Mesenchymal stem cell (in vitro differentiated cells and primary cell): ENCODE measurements at regions not wholly inside any gene's neighbourhood (a gene's known extent, or its start where the extent isn't known, plus 50 kb on each side); places are given as distances from the start of the nearest gene placed in this dataset. TPM values are rescaled to one million over a fixed set of nuclear protein-coding genes. Genes with fewer than 3 reads are reported as not detected.

Experiments used
- DNase-seq: peaks from one replicate; pipeline ENCODE4 v3.0.0-alpha.2; 2013
- H2AFZ ChIP-seq: one replicate; pipeline ENCODE4 v1.6.1; 2013; ENCODE audit warnings: low read depth, mild to moderate bottlenecking, control low read depth, inconsistent platforms, low read length, moderate library complexity
- H2AK5ac ChIP-seq: 2 replicates; pipeline ENCODE4 v1.6.1; 2013; ENCODE audit warnings: low read length, moderate library complexity, mild to moderate bottlenecking, inconsistent platforms; ENCODE audit not compliant: severe bottlenecking
- H2BK120ac ChIP-seq: one replicate; pipeline ENCODE4 v1.6.1; 2013; ENCODE audit warnings: low read depth, mild to moderate bottlenecking, inconsistent platforms, low read length, moderate library complexity
- H2BK12ac ChIP-seq, 2 experiments: one replicate each; pipeline ENCODE4 v1.6.1; 2013; ENCODE audit warnings: inconsistent platforms in 2 of 2, low read length in 2 of 2, mild to moderate bottlenecking in 2 of 2, moderate library complexity in 2 of 2, control low read depth in 1 of 2
- H2BK15ac ChIP-seq: one replicate; pipeline ENCODE4 v1.6.1; 2013; ENCODE audit warnings: mild to moderate bottlenecking, low read depth, inconsistent platforms; ENCODE audit not compliant: poor library complexity, severe bottlenecking
- H2BK5ac ChIP-seq: 2 replicates; pipeline ENCODE4 v1.6.1; 2013; ENCODE audit warnings: low read depth, mild to moderate bottlenecking, low read length, control low read depth, inconsistent platforms; ENCODE audit not compliant: poor library complexity, severe bottlenecking
- H3K14ac ChIP-seq, 2 experiments: one replicate each; pipeline ENCODE4 v1.6.1; 2013; ENCODE audit warnings: inconsistent platforms in 2 of 2, low read length in 2 of 2, control low read depth in 1 of 2, mild to moderate bottlenecking in 1 of 2, moderate library complexity in 1 of 2
- H3K18ac ChIP-seq, 2 experiments: one replicate each; pipeline ENCODE4 v1.6.1; 2013; ENCODE audit warnings: inconsistent platforms in 2 of 2, low read length in 2 of 2, control low read depth in 1 of 2, low read depth in 1 of 2, mild to moderate bottlenecking in 1 of 2
- H3K23ac ChIP-seq, 2 experiments: one replicate each; pipeline ENCODE4 v1.6.1; 2013; ENCODE audit warnings: inconsistent platforms in 2 of 2, low read length in 2 of 2, mild to moderate bottlenecking in 2 of 2, moderate library complexity in 2 of 2, control low read depth in 1 of 2
- H3K27ac ChIP-seq: 2 replicates; pipeline ENCODE4 v1.5.1; 2013; ENCODE audit warnings: mild to moderate bottlenecking, moderate library complexity, low read length, control low read depth, inconsistent platforms; ENCODE audit not compliant: poor library complexity, severe bottlenecking
- H3K27me3 ChIP-seq, 2 experiments: 2 replicates each; pipeline versions ENCODE4 v1.6.1 to v1.7.0; 2013; ENCODE audit warnings: low read length in 2 of 2, mild to moderate bottlenecking in 2 of 2, moderate library complexity in 2 of 2, control low read depth in 1 of 2, inconsistent platforms in 1 of 2; ENCODE audit not compliant: control insufficient read depth in 1 of 2, insufficient read depth in 1 of 2
- H3K36me3 ChIP-seq, 2 experiments: 2 replicates each; pipeline versions ENCODE4 v1.6.1 to v1.7.0; 2013; ENCODE audit warnings: low read length in 2 of 2, control low read depth in 1 of 2, inconsistent platforms in 1 of 2, low read depth in 1 of 2, mild to moderate bottlenecking in 1 of 2; ENCODE audit not compliant: insufficient read depth in 2 of 2, control insufficient read depth in 1 of 2
- H3K4ac ChIP-seq, 2 experiments: one replicate each; pipeline ENCODE4 v1.6.1; 2013; ENCODE audit warnings: inconsistent platforms in 2 of 2, low read length in 2 of 2, mild to moderate bottlenecking in 2 of 2, moderate library complexity in 2 of 2, control low read depth in 1 of 2, low read depth in 1 of 2
- H3K4me1 ChIP-seq: 2 replicates; pipeline ENCODE4 v1.6.1; 2013; ENCODE audit warnings: low read depth, low read length, control low read depth; ENCODE audit not compliant: control insufficient read depth, insufficient read depth
- H3K4me2 ChIP-seq: 2 replicates; pipeline ENCODE4 v1.6.1; 2013; ENCODE audit warnings: low read length, mild to moderate bottlenecking, inconsistent platforms; ENCODE audit not compliant: poor library complexity, severe bottlenecking
- H3K4me3 ChIP-seq, 2 experiments: 2 replicates each; pipeline versions ENCODE4 v1.5.1 to v1.7.0; 2013; ENCODE audit warnings: low read length in 2 of 2, mild to moderate bottlenecking in 2 of 2, control low read depth in 1 of 2, low read depth in 1 of 2; ENCODE audit not compliant: insufficient read depth in 1 of 2
- H3K79me1 ChIP-seq: replicated peaks from 2 replicates; pipeline ENCODE4 v1.6.1; 2013; ENCODE audit warnings: mild to moderate bottlenecking, control low read depth, low read length, inconsistent platforms; ENCODE audit not compliant: poor library complexity, severe bottlenecking
- H3K9ac ChIP-seq: 2 replicates; pipeline ENCODE4 v1.7.0; 2013; ENCODE audit warnings: mild to moderate bottlenecking, low read length, moderate library complexity
- H3K9me3 ChIP-seq: 2 replicates; pipeline ENCODE4 v1.7.0; 2013; ENCODE audit warnings: mild to moderate bottlenecking, low read length; ENCODE audit not compliant: control insufficient read depth
- H4K8ac ChIP-seq: one replicate; pipeline ENCODE4 v1.6.1; 2013; ENCODE audit warnings: inconsistent platforms, mild to moderate bottlenecking, low read length, moderate library complexity
- H4K91ac ChIP-seq: one replicate; pipeline ENCODE4 v1.6.1; 2013; ENCODE audit warnings: mild to moderate bottlenecking, low read length, inconsistent platforms
- WGBS: methylation state at CpG from one replicate; pipeline ENCODE4 v1.1.7; 2013; ENCODE audit warnings: mixed read lengths; 5-methylcytosine and 5-hydroxymethylcytosine counted together
- small RNA-seq: library from polyadenylated mRNA; stranded (forward); fragments of <200 nt; extraction: miRNeasy Mini kit (QIAGEN cat#:217004); gene quantifications from one replicate; pipeline ENCODE3, GENCODE V24; 2013; ENCODE audit warnings: low read depth

- peak; percentile 78 for DNase-seq
- H3K14ac ChIP-seq = no peak overlapping the region
- no peak overlapping the region for H3K27ac ChIP-seq
- peak overlapping the region in 1 of 2 experiments; percentile 39 for H3K4me3 ChIP-seq
- no peak overlapping the region for H3K18ac ChIP-seq
- H2AFZ ChIP-seq = no peak overlapping the region
- H3K9me3 ChIP-seq = no peaks in the 10 kb centered on the region
- H3K27me3 ChIP-seq = no peaks in the 10 kb centered on the region
- no peak overlapping the region for H2BK12ac ChIP-seq
- H2AK5ac ChIP-seq = no peak overlapping the region
- peak overlapping the region; percentile 59 for H3K9ac ChIP-seq
- H4K8ac ChIP-seq = no peak overlapping the region
- H3K36me3 ChIP-seq = no peaks in the 10 kb centered on the region
- no peak overlapping the region for H2BK5ac ChIP-seq
- H2BK120ac ChIP-seq = no peak overlapping the region
- no peaks in the 10 kb centered on the region for H3K4me1 ChIP-seq
- no peaks in the 10 kb centered on the region for H3K79me1 ChIP-seq
- WGBS = 5% methylated on average over 2 of the region's 4 CpGs
- no peak overlapping the region for H4K91ac ChIP-seq
- H2BK15ac ChIP-seq = no peak overlapping the region
- H3K4ac ChIP-seq = no peak overlapping the region
- no peak overlapping the region for H3K23ac ChIP-seq
- no peak overlapping the region for H3K4me2 ChIP-seq
Observed at GRCh38 chr2:162890690-162891311, 52.2 kb upstream of the KCNH7 start.

- no peak overlapping the region for H3K4me3 ChIP-seq
- no peak overlapping the region for H2BK5ac ChIP-seq
- H2BK120ac ChIP-seq = no peak overlapping the region
- H3K36me3 ChIP-seq = no peaks in the 10 kb centered on the region
- H4K91ac ChIP-seq = no peak overlapping the region
- H3K4ac ChIP-seq = no peak overlapping the region
- DNase-seq = peak; percentile 40
- H3K79me1 ChIP-seq = no peaks in the 10 kb centered on the region
- H2BK15ac ChIP-seq = no peak overlapping the region
- WGBS = 95% methylated on average over 3 of the region's 3 CpGs
- no peaks in the 10 kb centered on the region for H3K4me1 ChIP-seq
- no peak overlapping the region for H4K8ac ChIP-seq
- H3K27me3 ChIP-seq = no peaks in the 10 kb centered on the region
- no peak overlapping the region for H3K14ac ChIP-seq
- H3K23ac ChIP-seq = no peak overlapping the region
- no peak overlapping the region for H3K27ac ChIP-seq
- H3K9me3 ChIP-seq = no peaks in the 10 kb centered on the region
- no peak overlapping the region for H2AFZ ChIP-seq
- H3K18ac ChIP-seq = no peak overlapping the region
- no peak overlapping the region for H3K9ac ChIP-seq
- no peak overlapping the region for H2AK5ac ChIP-seq
- no peak overlapping the region for H2BK12ac ChIP-seq
- H3K4me2 ChIP-seq = no peak overlapping the region
Observed at GRCh38 chr2:162888652-162889051, 50.1 kb upstream of the KCNH7 start.

Small RNAs in the stretch of these regions (small RNA-seq; reads per million reads assigned to genes)
- not detected for gene RNU6-627P
